Stimulated activated CD8-positive, alpha-beta memory T cell treated with anti-CD3 and anti-CD28 coated beads, Interleukin-15, amount 100 ng/mL, for 48 hours (primary cell): ENCODE measurements at regions not wholly inside any gene's neighbourhood (a gene's known extent, or its start where the extent isn't known, plus 50 kb on each side); places are given as distances from the start of the nearest gene placed in this dataset.
"Not testable (repeated sequence)": the region's sequence is repeated elsewhere in the genome, so short reads cannot be mapped to it uniquely, and the experiment has no call there.

Source experiments
- DNase-seq, 2 donors: peaks; one replicate each; pipeline ENCODE4 v3.0.0-alpha.2; 2020; ENCODE audit warnings: low read depth in 2 of 2

DNA sequence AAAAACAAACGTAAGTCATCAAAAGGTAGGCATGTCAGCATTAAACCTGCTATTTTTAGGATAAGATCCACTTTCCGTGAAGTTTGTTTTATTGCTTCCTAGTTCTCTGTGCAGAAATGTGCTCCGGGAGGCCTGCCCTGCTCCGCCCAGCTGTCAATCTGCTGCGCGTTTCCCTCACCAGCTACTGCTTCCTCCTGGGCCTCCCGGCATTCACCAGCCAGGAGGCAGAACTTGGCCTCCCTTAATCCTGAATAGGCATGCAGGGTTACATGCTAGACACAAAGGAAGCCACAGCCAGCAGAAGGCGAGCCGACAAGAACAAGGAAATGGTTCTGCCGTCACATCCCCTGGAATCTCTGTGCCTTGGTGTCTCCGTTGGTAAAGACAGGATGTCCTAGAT, 386.2 kb downstream of the IRS2 start:
- no peak for DNase-seq

DNA sequence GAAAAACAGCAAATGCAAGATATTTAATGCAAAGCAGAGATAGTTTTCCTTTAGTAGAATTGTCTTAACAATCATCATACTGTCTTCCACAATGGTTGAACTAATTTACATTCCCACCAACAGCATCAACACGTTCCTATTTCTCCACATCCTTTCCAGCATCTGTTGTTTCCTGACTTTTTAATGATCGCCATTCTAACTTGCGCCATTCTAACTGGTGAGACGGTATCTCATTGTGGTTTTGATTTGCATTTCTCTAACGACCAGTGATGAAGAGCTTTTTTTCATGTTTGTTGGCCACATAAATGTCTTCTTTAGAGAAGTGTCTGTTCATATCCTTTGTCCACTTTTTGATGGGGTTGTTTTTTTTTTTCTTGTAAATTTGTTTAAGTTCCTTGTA, 388.3 kb downstream of the IRS2 start:
- DNase-seq = not testable (repeated sequence)

DNA sequence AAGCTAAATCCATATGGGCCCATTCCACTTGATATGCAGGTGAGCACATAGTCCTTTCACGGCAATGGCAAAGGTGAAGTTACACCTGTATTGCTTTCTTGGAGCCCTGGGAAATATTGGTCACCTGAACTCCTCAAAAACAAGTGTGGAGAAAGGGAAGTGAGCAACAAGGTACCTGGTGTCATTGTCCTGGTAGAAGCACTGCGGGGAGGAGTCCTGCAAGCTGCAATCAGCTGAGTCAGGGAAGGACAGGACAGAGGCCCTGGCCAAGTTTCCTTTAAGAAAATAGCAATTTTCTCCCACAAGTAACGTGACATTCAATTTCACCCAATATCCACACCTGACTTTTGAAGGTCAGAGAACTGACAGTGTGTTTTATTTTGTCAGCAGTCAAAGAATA, 389.1 kb downstream of the IRS2 start:
- no peak for DNase-seq

DNA sequence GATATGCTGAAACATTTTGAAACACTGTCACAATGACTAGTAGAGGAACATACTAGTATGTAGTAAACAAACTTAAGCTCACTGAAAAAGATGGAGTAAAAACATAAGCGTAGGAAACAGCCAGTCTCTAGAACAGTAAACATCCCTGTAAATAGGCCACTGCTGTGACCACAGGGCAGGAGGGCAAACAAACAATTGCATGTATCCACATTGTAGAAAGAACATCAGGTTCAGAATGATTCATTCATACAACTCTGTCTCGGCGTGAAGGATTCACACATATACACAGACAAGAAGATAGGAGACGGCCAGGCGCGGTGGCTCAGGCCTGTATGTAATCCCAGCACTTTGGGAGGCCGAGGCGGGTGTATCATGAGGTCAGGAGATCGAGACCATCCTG, 390.1 kb downstream of the IRS2 start:
- DNase-seq = no peak

DNA sequence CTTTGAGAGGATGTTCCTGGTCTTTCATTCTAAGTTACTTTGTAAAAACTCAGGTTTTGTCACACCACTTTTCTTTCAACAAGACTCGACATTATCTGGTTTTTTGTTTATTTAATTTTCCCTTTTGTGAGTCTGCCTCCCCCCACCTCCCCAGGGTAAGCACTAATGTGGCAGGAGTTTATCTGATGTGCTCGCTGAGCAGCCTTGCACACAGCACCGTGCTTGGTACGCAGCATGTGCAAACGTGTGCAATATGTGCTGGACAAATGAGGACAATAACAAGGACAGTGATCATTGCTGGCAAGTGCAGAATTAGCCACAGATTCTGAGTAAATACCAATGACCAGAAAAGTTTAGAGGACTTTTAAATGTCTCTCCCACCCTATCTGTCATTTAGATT, 391.4 kb downstream of the IRS2 start:
- DNase-seq = no peak

DNA sequence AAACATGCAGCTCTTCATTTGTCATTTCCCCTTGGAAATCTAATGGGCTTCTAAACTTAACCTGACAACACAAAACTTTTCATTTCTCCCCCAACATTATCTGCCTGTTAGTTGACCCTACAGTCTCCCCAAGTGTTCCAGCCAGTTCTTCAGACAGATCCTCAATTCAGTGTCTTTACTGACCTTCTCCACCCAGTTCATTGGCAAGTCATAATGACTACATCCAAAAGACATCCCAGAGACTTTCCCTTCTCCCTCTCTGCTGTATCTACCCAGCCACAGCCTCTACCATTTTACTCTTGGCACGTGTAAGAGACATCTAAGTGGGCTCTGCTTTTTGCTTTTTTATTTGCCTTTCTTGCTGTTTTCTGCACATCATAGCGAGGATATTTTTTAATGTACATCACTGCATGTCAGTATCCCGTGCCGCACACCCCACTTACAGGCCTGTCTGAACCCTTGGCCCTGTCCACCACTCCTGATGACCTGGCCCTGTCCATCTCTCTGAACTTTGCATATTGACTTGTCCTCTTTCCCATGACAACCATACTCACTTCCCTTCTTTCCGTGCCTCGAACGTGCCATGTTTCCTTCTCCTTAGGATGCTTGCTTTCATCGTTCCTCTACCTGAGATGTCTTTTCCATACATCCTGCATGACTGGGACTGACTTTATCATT, 391.9 kb downstream of the IRS2 start:
- DNase-seq = no peak

DNA sequence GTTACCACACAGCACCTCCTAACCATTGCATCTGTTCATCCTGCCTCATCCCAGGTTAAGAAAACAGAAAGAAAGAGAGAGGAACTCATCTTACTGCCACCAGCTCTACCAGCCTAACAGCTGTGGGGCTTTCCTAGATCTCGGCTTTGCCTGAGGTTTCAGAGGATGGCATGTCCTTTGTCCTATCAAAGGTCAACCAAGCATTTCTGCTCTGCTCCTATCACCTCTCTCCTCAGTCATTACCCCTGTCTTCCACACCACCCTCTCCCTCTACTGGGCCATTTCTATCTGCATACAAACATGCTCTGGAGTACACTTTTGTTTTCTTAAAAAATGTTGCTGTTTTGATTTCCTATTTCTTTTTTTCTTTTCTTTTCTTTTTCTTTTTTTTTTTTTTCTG, 393.3 kb downstream of the IRS2 start:
- DNase-seq = no peak

DNA sequence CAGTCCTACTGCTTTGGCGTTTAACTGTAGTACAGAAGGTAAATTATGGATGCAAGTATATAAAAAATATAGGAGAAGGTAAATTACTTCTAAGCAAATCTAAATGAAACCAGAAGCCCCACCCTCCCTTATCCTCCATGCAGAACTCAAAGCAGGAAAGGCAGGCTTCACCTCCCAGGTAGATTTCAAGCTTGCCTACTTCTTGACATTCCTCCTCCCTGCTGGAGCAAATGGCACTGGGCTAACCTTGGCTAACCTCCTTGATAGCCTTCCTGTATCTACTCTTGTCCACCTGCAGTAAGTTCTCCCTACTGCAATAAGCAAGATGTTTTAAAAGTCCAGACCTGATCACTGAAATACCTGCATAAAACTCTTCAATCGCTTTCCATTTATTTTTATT, 396.0 kb downstream of the IRS2 start:
- no peak for DNase-seq

DNA sequence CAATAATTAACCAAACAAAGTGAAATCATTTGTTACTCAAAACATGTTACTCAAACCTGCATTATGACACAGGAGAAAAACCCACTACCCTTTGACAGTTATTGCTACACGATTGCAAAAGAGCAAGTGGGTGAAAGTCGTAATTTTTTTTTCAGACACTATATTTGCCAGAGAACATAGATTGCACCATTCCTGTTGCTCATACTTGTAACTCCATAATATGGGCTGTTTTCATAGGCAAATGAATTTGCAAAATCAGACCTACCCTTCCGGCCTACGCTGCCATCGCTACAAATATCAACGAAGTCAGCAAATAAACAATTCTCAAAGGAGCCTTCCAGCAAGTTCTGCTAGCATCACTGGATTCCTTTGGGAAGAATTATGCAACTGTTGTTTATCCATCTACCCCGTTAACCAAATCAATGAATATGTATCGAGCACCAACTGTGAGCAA, 396.5 kb downstream of the IRS2 start:
- DNase-seq = no peak

DNA sequence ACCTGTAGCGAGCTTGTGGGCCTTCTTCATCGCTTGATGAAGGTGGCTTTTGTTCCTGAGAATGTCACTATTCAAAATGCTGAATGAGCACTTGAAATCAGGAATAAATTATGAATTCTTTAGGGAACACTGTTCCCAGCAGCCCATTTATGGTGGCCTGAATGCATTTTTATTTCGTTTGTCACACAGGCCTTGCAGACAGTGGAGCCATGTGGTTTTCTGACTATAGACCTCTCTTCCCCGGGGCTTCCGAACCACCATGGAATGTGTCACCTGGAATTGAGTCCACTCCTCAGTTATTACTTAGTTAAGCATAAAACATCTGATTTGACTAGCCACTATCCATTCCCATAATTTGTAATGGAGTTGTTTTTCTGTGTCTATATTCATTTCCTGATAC, 396.9 kb downstream of the IRS2 start:
- DNase-seq = no peak

DNA sequence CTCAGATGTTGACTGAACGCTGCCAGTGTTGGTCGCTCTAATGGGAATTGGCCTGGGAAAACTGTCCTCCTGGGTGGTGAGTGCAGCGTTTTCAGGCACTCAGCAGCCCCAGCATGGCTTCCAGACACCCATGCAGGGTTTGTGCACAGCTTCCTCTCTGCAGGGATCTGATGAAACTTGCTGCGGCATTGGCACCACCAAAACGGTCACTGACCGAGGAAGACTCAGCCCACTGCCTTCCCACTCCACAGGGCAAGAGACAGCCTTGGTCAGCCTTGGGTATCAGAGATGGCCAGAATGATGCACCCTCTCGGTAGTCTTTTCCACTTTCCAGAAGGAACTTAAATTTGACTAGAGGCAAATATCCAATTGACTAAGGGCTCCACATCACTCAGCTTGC, 398.9 kb downstream of the IRS2 start:
- no peak for DNase-seq

DNA sequence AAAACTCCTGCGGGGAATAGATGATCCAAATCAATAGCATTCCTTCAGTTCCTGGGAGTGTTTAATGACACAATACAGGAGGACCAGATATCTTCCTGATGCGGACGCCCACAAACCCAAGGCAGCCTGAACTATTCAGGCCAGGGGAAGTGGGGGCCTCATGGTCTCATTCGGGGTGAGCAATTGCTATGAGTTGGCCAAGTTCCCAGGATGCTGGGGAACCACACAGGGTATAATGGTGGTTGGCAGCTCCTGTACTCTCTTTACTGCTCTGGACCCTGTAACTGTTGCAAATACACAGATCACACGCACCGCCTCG, 401.2 kb downstream of the IRS2 start:
- DNase-seq = no peak

DNA sequence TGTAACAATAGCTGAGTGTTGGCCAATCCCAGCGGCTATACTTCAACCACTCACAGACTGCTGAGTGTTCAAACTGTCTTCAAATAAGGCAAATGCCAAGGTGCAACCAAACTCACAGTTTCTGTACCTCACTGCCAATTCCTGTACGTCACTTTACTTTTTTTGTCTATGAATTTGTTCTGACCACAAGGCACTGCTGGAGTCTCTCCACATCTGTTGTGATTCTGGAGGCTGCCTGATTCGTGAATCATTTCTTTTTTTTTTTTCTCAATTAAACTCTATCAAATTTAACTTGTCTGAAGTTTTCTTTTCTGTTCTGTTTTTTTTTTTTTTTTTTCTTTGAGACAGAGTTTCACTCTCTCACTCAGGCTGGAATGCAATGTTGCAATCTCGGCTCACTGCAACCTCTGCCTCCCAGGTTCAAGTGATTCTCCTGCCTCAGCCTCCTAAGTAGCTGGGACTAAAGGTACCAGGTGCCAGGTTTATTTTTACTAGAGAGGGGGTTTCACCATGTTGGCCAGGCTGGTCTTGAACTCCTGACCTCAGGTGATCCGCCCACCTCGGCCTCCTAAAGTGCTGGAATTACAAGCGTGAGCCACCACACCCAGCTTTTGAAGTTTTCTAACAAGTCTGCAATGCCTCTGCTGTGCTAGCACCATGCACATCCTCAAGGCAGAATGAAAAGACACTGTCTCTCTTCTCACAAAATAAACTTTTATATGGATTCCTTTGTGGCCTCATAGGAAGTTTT, 401.7 kb downstream of the IRS2 start:
- no peak for DNase-seq

DNA sequence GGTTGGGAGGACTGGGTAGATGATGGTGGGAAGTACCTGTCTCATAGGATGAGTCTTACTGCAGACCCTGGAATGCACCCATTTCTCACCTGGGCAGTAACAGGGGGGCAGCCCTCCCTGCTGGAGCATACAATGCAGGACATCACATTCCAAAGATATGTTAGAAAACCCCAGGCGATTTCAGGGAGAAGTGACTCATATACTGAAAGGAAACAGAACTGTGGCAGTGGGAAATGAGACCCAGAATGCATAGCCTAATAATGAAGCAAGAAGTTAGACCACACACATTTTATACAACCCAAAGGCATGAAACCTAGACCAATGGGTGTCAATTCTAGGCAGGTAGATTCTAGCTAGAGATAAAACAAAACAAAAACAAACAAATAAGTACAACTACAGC, 402.7 kb downstream of the IRS2 start:
- DNase-seq = no peak

DNA sequence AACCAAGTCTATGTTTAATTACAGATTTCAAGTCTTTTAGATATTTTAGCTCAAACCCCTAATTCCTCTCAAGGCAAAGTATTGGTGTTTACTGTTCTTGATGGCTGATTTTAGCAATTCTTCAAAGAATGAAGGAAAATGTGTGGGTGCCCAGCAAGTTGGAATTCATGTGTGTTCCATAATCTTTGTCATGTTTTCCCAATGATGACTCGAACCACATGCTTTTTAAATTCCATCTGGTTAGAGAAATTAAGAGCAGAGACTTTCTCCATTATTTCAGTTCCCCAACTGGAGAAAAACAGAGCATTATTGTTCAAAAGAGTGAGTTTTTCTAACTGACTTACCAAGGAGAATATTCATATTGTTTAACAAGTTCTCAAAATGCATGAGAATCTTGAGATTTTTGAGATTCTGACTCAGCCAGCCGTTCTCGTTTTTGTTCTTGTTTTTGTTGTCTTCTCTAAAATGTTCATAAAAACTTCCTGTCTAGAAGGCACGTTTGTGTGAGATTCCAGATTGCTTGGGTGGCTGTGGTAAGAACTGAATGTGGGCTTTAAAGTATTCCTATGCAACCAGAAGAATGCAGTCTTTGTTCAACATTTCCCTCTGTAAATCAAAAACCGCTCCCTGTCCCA, 404.7 kb downstream of the IRS2 start:
- DNase-seq = no peak

DNA sequence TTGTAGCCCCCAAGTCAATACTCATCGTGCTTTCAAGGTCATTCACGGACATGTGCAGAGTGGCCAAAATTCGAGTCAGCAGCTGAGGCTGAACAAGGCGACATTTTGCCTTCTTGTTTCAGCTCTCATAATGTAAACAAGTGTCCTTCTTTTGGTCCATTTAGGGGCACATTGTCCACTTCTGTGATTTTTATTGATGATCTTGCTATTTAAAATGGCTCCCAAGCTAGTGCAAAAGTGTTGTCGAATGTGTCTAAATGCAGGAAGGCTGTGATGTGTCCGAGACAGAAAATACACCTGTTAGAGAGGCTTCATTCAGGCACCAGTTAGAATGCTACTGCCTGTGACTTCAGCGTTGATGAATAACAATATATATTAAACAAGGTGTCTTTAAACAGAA, 405.9 kb downstream of the IRS2 start:
- no peak for DNase-seq

DNA sequence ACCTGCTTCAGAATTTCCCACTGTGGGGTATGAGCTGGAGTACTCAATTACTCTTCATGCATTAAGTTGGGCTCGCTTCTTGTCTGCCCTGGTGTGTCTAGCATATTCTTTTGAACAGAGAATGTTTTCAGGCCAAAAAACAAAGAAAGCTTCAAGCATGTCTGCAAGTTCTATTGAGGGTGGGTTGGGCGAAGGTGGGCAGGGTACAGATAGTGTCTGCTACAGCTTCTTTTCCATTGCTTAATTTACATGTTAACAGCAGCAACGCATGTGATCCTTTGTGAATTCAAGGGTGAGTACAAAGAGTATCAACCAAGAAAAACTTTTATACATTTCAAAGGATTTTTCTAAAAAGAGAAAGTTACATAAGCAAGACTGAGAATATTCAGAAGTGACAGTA, 406.5 kb downstream of the IRS2 start:
- DNase-seq = no peak

DNA sequence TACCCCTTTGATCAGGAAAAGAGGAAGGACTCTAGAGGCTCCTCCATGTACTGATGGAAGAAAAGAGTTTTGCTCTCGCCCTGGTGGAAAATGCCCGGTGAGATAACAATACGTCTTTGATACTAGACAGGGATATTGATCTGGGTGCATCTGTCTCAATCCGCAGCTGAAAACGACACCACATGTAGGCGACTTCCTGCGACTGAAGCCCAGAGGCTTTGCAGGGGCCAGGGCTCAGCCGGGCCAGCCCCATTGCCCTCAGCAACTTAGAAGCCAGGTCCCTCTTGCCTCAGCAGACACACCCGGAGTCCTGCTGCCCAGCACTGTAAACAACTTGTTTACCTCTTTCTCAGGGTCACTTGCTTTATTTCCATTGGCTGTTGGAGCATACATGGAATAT, 409.4 kb downstream of the IRS2 start:
- DNase-seq = no peak

DNA sequence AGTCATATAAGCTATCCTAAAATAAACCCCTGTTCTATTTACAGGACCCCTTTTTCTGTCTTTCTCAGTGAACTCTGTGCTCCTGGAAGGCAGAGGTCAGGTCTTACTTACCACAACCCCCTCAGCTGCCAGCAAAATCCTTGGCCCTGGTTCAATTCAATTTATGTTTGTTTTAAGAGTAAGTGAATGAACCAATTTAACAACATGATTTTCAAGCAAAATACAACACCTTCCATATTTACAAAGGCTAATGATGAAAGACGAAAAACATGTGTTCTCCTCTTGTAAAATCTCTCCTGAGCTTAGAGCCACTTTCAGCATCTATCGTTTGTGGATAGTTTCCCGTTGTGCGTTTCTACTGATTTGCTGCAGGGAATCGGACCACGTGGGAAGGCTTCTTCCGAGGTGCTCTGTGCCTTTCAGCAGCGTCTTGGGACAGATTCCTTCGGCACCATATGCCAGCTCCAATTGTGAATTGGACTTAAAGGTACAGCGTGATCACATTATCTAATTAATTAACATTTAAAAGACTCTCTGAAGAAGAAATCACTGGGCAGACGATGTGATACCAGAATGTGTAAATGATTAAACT, 411.7 kb downstream of the IRS2 start:
- no peak for DNase-seq

DNA sequence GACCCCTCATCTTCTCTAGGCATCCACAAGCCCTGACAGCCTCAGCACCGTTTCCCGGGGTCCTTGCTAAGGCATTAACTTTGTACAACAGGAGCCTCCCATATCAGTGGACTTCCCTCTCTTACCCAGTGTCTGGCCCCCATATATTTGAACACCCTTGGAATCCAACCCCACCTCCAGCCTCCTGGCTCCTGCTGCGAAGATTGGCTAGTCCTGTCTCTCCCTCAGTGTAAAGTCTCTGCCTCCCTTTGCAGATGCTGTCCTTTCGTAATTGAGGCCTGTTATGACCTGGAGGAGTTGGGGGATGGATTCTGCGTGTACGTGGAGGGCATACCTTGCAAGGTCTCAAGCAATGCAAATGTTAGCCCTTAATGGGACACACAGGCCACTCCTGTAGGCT, 413.7 kb downstream of the IRS2 start:
- no peak for DNase-seq

DNA sequence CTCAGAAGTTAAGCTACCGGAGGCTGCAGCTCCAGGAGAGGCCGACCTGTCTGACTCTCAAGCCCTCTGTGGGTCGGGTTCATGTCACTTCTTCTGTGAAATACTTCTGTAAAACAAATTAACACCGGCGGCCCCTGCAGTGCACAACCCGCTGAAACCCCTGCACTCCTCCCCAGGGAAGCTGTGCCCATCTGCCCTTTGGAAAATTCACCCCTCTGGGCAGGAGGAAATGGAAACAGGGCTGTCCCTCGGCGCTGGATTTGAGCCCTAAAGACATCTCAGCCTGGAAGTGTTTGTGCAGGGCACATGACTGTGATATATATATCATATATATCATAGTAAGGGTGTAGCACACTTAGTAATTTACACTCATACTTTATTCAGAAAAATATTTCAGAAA, 415.3 kb downstream of the IRS2 start:
- no peak for DNase-seq

DNA sequence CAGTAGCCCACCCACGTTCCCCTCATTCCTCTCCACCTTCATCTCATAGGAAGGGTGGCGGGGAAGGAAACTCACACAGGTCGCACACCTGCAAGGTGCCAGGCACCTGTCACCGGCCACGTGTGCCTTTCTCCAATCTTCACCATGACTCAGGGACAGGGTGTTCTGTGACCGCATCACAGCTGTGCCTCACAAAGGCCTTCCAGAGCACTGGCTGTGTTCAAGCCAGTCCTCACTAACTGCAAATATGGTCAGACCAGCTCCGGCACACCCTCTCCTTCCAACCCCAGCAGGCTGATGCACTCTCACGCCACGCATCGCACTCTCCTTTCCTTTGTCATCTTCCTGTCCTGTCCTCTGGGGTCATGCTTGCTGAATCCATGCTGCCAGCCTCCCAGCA, 415.9 kb downstream of the IRS2 start:
- DNase-seq = no peak
